Fibroblast of skin of scalp (primary cell): ENCODE measurements at regions not wholly inside any gene's neighbourhood (a gene's known extent, or its start where the extent isn't known, plus 50 kb on each side); places are given as distances from the start of the nearest gene placed in this dataset.
A peak's percentile ranks its signal among the peaks of the same experiment; 100 is the strongest.

Source experiments
- DNase-seq: peaks from one replicate; pipeline ENCODE4 v3.0.0-alpha.2; 2013

GRCh38 chr11:127109796-127110480 is 109.4 kb upstream of the KIRREL3 start:
- no peak for DNase-seq

- no peak for DNase-seq
These were observed 108.3 kb upstream of the KIRREL3 start for GRCh38 chr11:127108838-127109237.

GRCh38 chr11:127106938-127107337 is 106.4 kb upstream of the KIRREL3 start:
- DNase-seq = no peak

GRCh38 chr11:127105593-127106541 is 105.3 kb upstream of the KIRREL3 start:
- DNase-seq = peak; percentile 18

- DNase-seq = no peak
These were observed 103.2 kb upstream of the KIRREL3 start for GRCh38 chr11:127103586-127104388.

GRCh38 chr11:127098684-127099083 is 98.1 kb upstream of the KIRREL3 start:
- peak; percentile 3 for DNase-seq

GRCh38 chr11:127080735-127081134 is 80.2 kb upstream of the KIRREL3 start:
- no peak for DNase-seq

GRCh38 chr11:127075758-127076157 is 75.2 kb upstream of the KIRREL3 start:
- DNase-seq = no peak

GRCh38 chr11:127074151-127074761 is 73.7 kb upstream of the KIRREL3 start:
- DNase-seq = peak; percentile 81

GRCh38 chr11:127073621-127074020 is 73.1 kb upstream of the KIRREL3 start:
- DNase-seq = no peak

- DNase-seq = no peak
These were observed 71.0 kb upstream of the KIRREL3 start for GRCh38 chr11:127071606-127072005.

GRCh38 chr11:127070808-127071207 is 70.2 kb upstream of the KIRREL3 start:
- DNase-seq = no peak

- peak; percentile 23 for DNase-seq
These were observed 66.0 kb upstream of the KIRREL3 start for GRCh38 chr11:127066401-127067090.

- DNase-seq = no peak
These were observed 62.7 kb upstream of the KIRREL3 start for GRCh38 chr11:127063241-127063640.

GRCh38 chr11:127061947-127062346 is 61.4 kb upstream of the KIRREL3 start:
- no peak for DNase-seq

GRCh38 chr11:127059750-127060149 is 59.2 kb upstream of the KIRREL3 start:
- DNase-seq = peak; percentile 49

GRCh38 chr11:127059286-127059685 is 58.7 kb upstream of the KIRREL3 start:
- no peak for DNase-seq

GRCh38 chr11:127058524-127058923 is 58.0 kb upstream of the KIRREL3 start:
- DNase-seq = no peak

GRCh38 chr11:127057126-127057525 is 56.6 kb upstream of the KIRREL3 start:
- no peak for DNase-seq

GRCh38 chr11:127056338-127056971 is 55.9 kb upstream of the KIRREL3 start:
- no peak for DNase-seq

GRCh38 chr11:127055236-127055635 is 54.7 kb upstream of the KIRREL3 start:
- DNase-seq = no peak
